ENCODE measurements at regions not wholly inside any gene's neighbourhood (a gene's known extent, or its start where the extent isn't known, plus 50 kb on each side); places are given as distances from the start of the nearest gene placed in this dataset.

DNA sequence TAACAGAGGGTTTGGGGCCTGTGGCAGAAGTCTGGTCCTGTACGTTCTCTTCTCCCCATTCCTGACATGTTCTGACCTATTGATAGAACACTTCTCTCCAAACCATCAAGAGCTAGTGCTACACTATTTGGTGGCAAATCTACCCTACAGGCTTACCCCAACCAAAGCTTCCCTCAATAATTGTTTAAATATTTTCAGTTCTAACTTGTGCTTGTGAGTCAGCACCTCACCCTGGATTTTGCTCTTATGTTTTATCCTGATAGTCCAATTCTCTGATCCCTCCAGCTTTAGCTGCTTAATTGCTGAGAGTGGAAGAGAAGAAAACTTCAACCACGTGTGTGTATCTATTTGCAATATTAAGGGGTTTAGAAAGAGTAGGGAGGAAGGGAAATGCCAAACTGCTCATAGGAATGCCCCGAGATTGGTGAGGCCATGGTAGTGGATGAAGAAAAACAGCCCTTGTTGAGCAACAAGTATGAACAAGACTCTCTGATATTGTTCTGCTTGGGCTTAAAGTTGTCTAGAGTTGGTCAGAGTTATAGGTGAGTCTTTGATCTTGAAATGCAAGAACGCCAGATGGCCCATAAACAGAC is 67.8 kb upstream of the PARD3B start:
- intact Hi-C loops (cut with DNase I): no loop called here
- DNase-seq (ENCODE audit: low spot score): no peak

DNA sequence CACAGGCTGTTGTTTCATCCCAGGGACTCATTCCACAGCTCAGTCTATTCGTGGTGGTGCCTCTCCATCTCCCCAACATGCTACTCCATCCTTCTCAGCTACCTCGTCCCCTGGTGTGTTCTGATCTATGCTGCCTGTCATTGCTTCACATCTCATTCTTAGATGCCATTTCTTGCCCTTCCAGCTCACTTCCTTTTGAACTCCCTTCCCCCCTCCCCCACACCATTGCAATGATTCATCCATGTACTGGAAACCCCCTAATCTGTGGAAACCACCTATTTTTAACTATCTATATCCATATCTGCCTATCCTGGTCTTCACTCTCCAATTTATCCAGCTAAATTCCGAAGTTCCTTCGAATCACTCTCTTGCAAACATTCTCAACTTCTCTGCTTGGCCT is 65.7 kb upstream of the PARD3B start:
- intact Hi-C loops (cut with DNase I): no loop called here
- DNase-seq (ENCODE audit: low spot score): no peak

DNA sequence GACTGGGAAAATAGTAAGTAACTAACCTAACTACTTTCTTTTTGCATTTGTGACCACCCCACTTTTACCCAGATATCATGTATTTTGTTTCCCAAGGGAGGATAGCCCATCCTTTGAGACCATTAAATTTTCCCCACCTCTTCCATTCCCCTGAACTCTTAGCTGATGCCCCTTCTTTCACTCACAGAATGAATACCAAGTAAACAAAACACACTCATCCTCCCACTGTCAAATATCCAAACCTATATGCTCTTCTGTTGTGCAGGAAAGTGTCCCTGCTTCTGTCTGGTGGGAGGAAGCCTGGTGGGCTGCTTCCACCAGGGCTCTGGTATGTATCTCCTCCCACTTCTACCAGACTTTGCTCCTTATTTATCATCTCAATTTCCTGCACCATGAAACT is 64.6 kb upstream of the PARD3B start:
- intact Hi-C loops (cut with DNase I): no loop called here
- DNase-seq (ENCODE audit: low spot score): no peak

DNA sequence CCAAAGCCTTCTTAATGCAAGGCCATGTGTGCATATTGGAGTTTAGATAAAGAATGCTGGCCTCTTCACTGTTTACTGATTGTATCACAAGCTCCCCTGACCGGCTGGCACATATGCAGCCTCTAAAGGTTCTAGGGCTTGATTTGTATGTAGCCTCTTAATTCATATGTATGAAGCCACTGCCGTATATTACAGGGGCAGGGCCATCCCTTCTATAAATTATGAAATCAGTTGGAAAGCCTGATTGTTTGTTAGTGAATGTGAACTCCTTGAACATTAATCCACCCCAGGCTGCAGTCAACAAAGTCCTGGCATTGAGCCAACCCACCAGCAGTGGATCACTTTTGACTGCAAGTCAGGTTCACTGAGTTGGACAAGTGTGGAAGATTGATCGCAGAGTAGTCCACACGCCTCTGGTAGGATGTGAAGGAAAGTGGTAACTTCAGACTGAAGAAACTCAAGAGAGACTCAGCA is 61.6 kb upstream of the PARD3B start:
- intact Hi-C loops (cut with DNase I): no loop called here
- no peak for DNase-seq (ENCODE audit: low spot score)

DNA sequence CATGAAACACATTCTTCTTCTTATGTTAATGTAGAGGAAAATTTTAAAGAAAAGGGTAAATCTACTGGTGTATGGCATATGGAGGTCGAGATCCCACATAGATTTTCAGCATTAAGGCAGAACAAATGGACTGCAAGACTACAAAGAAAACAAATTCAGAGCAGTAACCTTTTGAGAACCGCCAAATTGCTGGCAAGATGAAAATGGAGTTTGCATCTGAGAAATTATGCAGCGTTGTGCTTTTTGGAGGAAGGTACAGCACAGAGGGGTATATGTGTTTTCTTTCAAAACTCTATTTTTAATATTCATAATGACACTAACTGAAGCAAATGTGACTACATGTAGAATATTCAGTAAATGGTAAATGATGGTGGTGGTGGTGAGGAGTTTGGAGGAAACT is 59.0 kb upstream of the PARD3B start:
- intact Hi-C loops (cut with DNase I): no loop called here

DNA sequence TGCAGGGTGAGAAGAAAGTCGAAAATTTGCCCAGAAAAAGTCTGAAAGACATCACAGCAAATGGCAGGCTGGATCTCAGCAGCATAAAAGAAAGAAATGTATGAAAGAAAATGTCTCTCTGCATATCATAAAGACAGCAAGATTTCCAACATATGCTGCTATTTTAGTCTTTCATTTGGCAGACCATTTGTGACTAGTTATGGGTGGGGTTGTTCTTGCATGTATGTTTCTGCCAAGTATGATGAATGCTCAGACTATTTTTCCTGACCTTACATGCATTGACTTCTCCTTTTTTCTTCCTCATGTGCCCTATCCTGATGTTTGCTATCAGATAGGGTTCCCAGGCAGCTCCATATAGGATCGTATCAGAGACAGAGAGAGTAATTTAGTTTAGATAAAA is 58.5 kb upstream of the PARD3B start:
- intact Hi-C loops (cut with DNase I): no loop called here

More for the DNA sequence above, 59.0 kb upstream of the PARD3B start:
- no peak for DNase-seq (ENCODE audit: low spot score)

DNA sequence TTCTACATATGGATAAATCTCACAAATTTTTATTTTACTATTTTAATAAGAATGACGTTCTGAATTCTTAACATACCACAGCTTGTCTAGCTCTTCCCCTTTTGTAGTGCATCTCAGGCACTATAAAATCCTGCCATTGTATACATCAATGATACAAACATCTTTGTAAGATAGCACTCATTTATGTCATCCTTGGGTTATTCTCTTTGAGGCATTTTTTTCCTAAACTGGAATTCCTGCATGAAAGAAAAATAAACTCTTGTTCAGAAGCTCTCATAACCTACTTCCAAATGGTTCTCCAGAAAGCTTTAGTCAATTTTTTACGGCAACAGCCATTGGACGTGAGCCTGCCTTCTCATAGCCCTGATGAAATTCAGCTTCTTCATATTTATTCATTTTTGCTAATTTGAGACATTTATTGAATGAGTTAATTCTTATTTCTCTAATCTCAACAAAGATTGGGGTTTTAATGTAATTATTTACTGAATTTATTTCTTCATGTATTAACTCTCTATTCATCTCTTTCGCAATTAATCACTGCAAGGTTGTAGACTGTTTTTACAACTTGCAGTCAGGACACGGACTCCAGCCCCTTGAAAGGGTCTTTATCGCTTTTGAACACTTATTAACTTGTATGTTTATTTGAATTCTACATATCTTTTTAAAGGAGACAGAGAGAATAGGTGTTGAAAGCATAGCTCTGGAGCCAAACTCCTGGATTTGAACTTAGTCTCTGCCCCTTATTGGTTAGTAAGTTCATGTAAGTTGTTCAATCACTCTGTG is 57.6 kb upstream of the PARD3B start:
- DNase-seq (ENCODE audit: low spot score): no peak
- intact Hi-C loops (cut with DNase I): no loop called here

More for the DNA sequence above, 58.5 kb upstream of the PARD3B start:
- no peak for DNase-seq (ENCODE audit: low spot score)

DNA sequence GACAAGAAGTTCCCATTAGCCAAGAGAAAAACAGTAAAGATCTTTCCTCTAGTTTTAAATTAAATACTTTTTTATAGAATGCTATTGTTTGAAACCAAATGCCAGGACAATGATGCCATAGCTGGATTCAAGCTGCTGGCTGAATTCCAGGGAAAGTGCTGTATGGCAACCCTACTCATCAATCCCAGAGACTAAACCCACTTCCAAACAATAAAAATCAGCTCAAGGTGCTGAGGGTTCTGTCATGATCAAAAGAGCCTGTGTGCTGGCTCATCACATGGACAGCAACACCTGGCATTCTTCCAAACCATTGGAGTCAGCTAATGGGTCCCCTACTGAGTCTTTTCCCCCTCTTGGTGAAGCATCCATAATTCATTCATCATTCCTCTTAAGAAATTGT is 53.7 kb upstream of the PARD3B start:
- intact Hi-C loops (cut with DNase I): no loop called here

DNA sequence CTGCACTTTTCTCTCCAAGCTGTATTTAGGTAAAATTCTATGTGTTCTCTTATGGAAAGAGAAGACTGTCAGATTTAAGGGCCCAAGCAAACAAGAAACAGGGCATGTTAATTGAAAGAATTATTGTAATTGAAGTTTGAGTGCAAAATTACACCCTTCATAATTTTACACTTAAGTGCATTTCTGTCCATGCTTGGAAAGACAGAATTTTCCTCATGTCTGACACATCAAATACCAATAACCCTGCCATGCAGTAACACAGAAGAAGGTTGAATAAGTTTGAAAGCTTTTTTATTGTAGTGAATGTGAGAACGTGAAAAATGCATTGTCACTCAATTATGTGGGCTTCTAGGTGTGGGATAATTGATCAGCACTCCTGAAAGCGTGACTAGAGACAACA is 52.9 kb upstream of the PARD3B start:
- DNase-seq (ENCODE audit: low spot score): no peak
- intact Hi-C loops (cut with DNase I): no loop called here

More for the DNA sequence above, 53.7 kb upstream of the PARD3B start:
- DNase-seq (ENCODE audit: low spot score): no peak

DNA sequence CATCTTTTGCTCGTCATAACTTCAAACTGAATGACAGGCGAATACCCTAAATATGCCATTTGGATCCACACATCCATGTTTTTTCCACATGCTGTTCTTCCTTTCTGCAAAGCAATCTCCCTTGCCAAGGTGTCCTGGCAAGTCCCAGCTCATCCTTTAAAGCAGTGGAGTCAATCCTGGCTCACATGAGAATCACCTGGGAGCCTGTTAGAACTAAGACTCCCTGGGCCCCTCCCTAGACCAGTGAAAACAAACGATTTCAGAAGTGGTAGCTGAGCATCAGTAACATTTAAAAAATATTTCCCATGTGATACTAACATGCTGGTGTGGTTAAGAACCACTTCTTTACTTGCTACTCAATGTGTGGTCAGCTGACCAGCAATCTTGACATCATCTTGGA is 50.6 kb upstream of the PARD3B start:
- DNase-seq (ENCODE audit: low spot score): no peak
- intact Hi-C loops (cut with DNase I): no loop called here

DNA sequence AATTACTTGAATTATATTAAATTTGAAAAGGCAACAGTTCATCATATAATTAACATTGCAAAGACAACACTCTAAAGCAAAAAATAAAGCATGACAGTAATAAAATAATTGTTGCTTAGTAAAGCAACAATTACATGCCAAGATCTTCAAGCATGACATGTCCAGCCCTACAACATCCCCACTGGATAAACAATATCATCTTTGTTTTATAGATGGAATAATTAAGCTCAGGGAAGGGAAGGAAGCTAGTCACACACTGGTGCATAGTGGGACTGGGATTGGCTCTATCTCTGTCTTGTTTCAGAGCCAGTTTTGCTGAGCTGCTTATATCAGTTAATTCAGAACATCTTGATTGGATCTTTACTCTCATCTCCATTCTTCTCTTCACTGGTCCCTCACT is 49.9 kb upstream of the PARD3B start:
- intact Hi-C loops (cut with DNase I): no loop called here
- DNase-seq (ENCODE audit: low spot score): no peak
